HL-60 (cell line): ENCODE measurements at regions not wholly inside any gene's neighbourhood (a gene's known extent, or its start where the extent isn't known, plus 50 kb on each side); places are given as distances from the start of the nearest gene placed in this dataset.

ENCODE experiments used
- DNase-seq, 2 experiments: peaks; one replicate each; pipeline ENCODE4 v3.0.0-alpha.2; 2010 to 2020; ENCODE audit warnings: low read depth in 1 of 2, low spot score in 1 of 2
- H3K27ac ChIP-seq: fragments of 250-450 bp; sonication (Bioruptor Pico); replicated peaks from 2 replicates; pipeline ENCODE4 v1.5.1; 2020; ENCODE audit warnings: mild to moderate bottlenecking, moderate library complexity
- H3K27me3 ChIP-seq: fragments of 250-450 bp; sonication (Bioruptor Pico); 2 replicates; pipeline ENCODE4 v1.5.1; 2021; ENCODE audit warnings: mild to moderate bottlenecking, moderate library complexity; ENCODE audit not compliant: insufficient read depth, poor library complexity, severe bottlenecking
- H3K4me3 ChIP-seq: replicated peaks from 2 replicates; pipeline ENCODE4 v1.5.1; 2011; ENCODE audit warnings: mild to moderate bottlenecking, control low read depth, low read length; ENCODE audit not compliant: insufficient read depth
- GABPA ChIP-seq: IDR thresholded peaks from 2 replicates; pipeline ENCODE4 v1.6.1; 2012; ENCODE audit warnings: low read depth
- POLR2AphosphoS5 ChIP-seq: IDR thresholded peaks from 2 replicates; pipeline ENCODE4 v1.6.1; 2012; ENCODE audit warnings: low read depth
- SPI1 ChIP-seq: IDR thresholded peaks from 2 replicates; pipeline ENCODE4 v1.6.1; 2012; ENCODE audit warnings: low read depth, mild to moderate bottlenecking, borderline replicate concordance
- TF ChIP-seq, protein P1 (sequence below): IDR thresholded peaks from one replicate; pipeline ENCODE4 v1.5.1; 2011; ENCODE audit warnings: low read length, control low read depth, inconsistent platforms; ENCODE audit not compliant: insufficient read depth
- TF ChIP-seq, protein P2 (sequence below): IDR thresholded peaks from 2 replicates; pipeline ENCODE4 v1.6.1; 2012; ENCODE audit warnings: low read depth; ENCODE audit not compliant: insufficient replicate concordance

GRCh38 chr2:162967147-162967546 is 128.6 kb upstream of the KCNH7 start:
- no peak overlapping the region for H3K27ac ChIP-seq
- DNase-seq = no peak
- no peaks in the 10 kb centered on the region for H3K27me3 ChIP-seq
- TF ChIP-seq SPI1 = no peak
- TF ChIP-seq, protein P1, sequence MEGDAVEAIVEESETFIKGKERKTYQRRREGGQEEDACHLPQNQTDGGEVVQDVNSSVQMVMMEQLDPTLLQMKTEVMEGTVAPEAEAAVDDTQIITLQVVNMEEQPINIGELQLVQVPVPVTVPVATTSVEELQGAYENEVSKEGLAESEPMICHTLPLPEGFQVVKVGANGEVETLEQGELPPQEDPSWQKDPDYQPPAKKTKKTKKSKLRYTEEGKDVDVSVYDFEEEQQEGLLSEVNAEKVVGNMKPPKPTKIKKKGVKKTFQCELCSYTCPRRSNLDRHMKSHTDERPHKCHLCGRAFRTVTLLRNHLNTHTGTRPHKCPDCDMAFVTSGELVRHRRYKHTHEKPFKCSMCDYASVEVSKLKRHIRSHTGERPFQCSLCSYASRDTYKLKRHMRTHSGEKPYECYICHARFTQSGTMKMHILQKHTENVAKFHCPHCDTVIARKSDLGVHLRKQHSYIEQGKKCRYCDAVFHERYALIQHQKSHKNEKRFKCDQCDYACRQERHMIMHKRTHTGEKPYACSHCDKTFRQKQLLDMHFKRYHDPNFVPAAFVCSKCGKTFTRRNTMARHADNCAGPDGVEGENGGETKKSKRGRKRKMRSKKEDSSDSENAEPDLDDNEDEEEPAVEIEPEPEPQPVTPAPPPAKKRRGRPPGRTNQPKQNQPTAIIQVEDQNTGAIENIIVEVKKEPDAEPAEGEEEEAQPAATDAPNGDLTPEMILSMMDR = no peak
- TF ChIP-seq POLR2AphosphoS5 = no peak
- TF ChIP-seq, protein P2, sequence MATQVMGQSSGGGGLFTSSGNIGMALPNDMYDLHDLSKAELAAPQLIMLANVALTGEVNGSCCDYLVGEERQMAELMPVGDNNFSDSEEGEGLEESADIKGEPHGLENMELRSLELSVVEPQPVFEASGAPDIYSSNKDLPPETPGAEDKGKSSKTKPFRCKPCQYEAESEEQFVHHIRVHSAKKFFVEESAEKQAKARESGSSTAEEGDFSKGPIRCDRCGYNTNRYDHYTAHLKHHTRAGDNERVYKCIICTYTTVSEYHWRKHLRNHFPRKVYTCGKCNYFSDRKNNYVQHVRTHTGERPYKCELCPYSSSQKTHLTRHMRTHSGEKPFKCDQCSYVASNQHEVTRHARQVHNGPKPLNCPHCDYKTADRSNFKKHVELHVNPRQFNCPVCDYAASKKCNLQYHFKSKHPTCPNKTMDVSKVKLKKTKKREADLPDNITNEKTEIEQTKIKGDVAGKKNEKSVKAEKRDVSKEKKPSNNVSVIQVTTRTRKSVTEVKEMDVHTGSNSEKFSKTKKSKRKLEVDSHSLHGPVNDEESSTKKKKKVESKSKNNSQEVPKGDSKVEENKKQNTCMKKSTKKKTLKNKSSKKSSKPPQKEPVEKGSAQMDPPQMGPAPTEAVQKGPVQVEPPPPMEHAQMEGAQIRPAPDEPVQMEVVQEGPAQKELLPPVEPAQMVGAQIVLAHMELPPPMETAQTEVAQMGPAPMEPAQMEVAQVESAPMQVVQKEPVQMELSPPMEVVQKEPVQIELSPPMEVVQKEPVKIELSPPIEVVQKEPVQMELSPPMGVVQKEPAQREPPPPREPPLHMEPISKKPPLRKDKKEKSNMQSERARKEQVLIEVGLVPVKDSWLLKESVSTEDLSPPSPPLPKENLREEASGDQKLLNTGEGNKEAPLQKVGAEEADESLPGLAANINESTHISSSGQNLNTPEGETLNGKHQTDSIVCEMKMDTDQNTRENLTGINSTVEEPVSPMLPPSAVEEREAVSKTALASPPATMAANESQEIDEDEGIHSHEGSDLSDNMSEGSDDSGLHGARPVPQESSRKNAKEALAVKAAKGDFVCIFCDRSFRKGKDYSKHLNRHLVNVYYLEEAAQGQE = no peak
- H3K4me3 ChIP-seq = no peak overlapping the region

DNA sequence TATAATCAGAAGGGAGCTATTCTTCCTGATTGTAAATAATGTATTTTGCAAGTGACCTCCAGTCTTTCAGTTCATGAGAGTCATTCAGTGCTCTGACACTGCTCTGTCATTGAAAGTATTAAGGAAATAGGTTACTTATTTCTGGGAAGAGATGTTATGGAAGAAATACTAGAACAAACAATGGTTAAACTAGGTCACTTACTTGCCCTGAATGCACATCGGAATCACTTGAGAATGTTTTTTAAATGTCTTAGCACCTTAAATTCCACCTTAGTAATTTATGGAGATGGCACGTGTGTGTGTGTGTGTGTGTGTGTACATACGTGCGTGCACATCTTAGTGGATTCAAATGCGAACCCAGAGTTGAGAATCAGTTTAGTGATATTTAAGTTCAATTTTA is 126.6 kb upstream of the KCNH7 start:
- DNase-seq = no peak
- H3K27ac ChIP-seq = no peak overlapping the region
- TF ChIP-seq, protein P2 = no peak
- no peak for TF ChIP-seq POLR2AphosphoS5
- TF ChIP-seq, protein P1 = no peak
- TF ChIP-seq GABPA = no peak
- TF ChIP-seq SPI1 = no peak
- no peaks in the 10 kb centered on the region for H3K27me3 ChIP-seq
- no peak overlapping the region for H3K4me3 ChIP-seq

DNA sequence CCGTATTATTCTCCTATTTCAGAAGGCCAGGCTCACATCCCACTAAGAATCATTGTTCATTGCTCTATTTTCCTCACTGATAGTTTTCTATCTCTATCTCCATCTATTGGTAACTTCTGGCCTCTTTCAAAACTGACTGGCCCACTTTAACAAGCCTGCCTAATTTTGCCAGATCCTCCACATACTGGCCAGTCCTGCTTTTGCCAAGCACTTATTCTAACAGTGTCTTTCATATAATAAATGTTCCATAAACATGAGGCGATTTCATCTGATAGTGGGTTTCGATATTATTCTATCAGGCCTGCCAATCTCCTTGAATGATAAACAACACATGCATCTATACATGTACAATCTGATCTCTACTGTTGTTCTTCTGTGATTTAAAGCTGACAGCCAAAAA is 125.9 kb upstream of the KCNH7 start:
- no peaks in the 10 kb centered on the region for H3K27me3 ChIP-seq
- no peak overlapping the region for H3K4me3 ChIP-seq
- no peak for DNase-seq
- TF ChIP-seq SPI1 (no peak), POLR2AphosphoS5 (no peak), GABPA (no peak)
- TF ChIP-seq, protein P2 = no peak
- TF ChIP-seq, protein P1 = no peak
- H3K27ac ChIP-seq = no peak overlapping the region
